NCI-H2107 treated with DMSO at 0.1 percent for 48 hours (cell line): ENCODE measurements at regions not wholly inside any gene's neighbourhood (a gene's known extent, or its start where the extent isn't known, plus 50 kb on each side); places are given as distances from the start of the nearest gene placed in this dataset.
"Not testable (repeated sequence)": the region's sequence is repeated elsewhere in the genome, so short reads cannot be mapped to it uniquely, and the experiment has no call there.

Source experiments
- DNase-seq: peaks from one replicate; lab custom pipeline; 2025; ENCODE audit not compliant: unreplicated experiment; lab: John Stamatoyannopoulos, UW

GRCh38 chr10:64773357-64773756 lies 1252.2 kb downstream of the REEP3 start:
- DNase-seq = no peak

DNA sequence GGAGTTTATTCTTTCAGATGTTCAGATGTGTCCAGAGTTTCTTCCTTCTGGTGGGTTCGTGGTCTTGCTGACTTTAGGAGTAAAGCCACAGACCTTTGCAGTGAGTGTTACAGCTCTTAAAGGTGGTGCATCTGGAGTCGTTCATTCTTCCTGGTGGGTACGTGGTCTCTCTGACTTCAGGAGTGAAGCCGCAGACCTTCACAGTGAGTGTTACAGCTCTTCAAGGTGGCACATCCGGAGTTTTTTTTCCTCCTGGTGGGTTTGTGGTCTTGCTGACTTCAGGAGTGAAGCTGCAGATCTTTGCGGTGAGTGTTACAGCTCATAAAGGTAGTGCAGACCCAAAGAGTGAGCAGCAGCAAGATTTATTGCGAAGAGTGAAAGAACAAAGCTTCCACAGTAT lies 1263.2 kb downstream of the REEP3 start:
- not testable (repeated sequence) for DNase-seq

DNA sequence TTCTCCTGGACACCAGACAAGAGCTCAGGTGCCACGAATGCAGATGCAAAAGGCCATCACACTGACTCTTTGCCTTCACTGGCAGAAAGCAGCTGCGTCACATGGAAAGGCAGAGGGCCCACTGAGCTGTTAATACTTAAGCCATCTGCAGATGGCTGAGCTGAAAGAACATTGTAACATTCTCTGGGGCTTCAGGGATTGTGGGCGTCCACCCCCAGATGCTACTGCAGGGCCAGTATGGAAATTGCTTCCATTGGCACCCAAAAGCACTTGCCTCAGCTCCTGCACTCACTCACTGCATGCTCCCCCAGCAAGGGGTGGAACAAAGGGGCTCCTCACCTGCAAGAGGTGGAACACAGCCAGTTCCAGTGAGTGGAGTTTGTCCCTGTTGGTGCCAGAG lies 1264.6 kb downstream of the REEP3 start:
- DNase-seq = no peak

- DNase-seq = no peak
These were observed 1265.8 kb downstream of the REEP3 start for GRCh38 chr10:64786989-64787388.

- no peak for DNase-seq
These were observed 1274.6 kb downstream of the REEP3 start for GRCh38 chr10:64795847-64796246.

- no peak for DNase-seq
These were observed 1277.1 kb downstream of the REEP3 start for GRCh38 chr10:64798297-64798696.

- not testable (repeated sequence) for DNase-seq
These were observed 1287.0 kb downstream of the REEP3 start for GRCh38 chr10:64808233-64808632.

DNA sequence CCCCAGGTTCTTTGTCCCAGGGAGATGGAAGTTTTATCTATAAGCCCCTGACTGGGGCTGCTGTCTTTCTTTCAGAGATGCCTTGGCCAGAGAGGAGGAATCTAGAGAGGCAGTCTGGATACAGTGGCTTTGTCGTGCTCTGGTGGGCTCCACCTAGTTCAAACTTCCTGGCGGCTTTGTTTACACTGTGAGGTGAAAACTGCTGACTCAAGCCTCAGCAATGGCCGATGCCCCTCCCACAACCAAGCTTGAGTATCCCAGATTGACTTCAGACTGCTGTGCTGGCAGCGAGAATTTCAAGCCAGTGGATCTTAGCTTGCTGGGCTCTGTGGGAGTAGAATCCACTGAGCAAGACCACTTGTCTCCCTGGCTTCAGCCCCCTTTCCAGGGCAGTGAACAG lies 1288.8 kb downstream of the REEP3 start:
- DNase-seq = not testable (repeated sequence)

GRCh38 chr10:64813391-64813790 lies 1292.2 kb downstream of the REEP3 start:
- no peak for DNase-seq

GRCh38 chr10:64814201-64814600 lies 1293.0 kb downstream of the REEP3 start:
- DNase-seq = no peak

- no peak for DNase-seq
These were observed 1308.7 kb downstream of the REEP3 start for GRCh38 chr10:64829888-64830412.

GRCh38 chr10:64830869-64831268 lies 1309.7 kb downstream of the REEP3 start:
- no peak for DNase-seq

DNA sequence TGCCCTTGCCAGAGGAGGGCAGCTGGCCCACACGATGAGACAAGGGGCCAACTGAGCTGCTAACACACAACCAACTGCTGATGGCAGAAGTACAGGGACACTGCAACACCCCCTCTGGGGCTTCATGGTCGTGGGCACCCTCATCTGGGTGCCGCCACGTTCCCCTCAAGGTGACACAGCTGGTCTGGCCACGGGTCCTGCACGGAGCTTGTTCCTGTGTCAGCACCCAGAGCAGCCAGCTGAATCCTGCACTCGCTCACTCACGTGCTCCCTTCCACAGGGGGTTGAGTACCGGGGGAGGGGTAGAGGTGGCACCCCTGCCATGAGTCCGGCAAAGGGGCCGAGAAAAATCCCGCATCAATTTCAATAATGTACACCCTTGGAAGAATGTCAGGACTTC lies 1319.1 kb downstream of the REEP3 start:
- DNase-seq = no peak

GRCh38 chr10:64846700-64847099 lies 1325.5 kb downstream of the REEP3 start:
- no peak for DNase-seq

GRCh38 chr10:64855941-64856340 lies 1334.7 kb downstream of the REEP3 start:
- DNase-seq = no peak

GRCh38 chr10:64859911-64860310 lies 1338.7 kb downstream of the REEP3 start:
- no peak for DNase-seq

DNA sequence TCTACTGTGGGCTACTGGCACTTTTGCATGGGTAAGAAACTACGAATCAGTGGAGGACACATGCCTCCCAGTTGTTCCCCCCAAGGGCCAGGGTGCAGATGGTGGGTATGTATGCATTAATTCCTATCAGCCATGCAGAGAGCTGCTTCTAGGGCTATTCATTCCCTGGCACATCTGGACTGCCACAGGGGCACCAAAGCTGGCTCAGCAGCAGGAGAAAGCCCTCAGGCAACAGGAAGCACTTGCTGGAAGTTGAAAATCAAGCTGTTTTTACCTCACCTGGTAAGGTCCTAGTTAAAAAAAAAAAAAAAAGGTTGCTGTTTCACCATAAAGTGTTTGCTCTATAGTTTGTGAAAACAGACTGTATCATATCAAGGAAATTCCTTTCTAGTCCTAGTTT lies 1342.6 kb downstream of the REEP3 start:
- no peak for DNase-seq

GRCh38 chr10:64867501-64867962 lies 1346.3 kb downstream of the REEP3 start:
- DNase-seq = no peak

DNA sequence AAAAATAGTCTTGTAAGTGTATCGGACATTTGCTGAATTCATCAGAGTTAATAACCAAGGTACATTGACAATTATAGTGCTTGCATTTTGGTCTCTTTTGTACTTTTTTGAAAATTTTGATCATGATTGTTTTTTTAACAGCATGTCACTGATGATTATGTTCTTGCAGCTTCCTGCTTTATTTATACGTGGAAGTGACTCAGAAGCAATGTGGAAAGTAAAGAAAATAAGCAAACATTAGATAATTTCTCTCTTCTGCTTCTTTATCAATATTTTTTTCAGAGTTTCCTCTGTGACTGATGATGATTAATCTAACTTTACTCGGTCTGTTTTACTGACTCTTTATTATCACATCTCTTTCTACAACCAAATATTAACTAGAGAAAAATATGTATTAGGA lies 1351.9 kb downstream of the REEP3 start:
- DNase-seq = no peak

DNA sequence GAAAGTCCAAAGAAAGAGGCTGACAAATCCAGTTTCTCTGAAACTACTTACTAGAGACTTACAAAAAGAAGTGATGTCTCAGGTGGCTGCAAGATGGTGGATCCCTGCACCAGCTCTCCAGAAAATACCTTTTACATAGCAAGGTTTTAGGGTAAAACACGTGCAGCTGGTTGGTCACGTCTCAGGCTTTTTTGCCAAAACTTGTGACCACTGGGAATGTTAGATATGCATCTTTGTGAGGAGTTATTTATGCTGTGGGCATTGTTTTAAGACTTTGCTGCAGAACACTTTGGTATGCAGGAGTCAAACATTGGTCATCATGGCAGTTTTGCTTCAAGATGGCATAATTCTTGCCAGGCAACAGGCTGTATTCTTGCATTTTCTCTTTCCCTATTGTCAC lies 1352.8 kb downstream of the REEP3 start:
- no peak for DNase-seq

GRCh38 chr10:64880546-64880945 lies 1359.3 kb downstream of the REEP3 start:
- no peak for DNase-seq

GRCh38 chr10:64881257-64881656 lies 1360.1 kb downstream of the REEP3 start:
- no peak for DNase-seq

GRCh38 chr10:64896582-64896981 lies 1375.4 kb downstream of the REEP3 start:
- DNase-seq = no peak

DNA sequence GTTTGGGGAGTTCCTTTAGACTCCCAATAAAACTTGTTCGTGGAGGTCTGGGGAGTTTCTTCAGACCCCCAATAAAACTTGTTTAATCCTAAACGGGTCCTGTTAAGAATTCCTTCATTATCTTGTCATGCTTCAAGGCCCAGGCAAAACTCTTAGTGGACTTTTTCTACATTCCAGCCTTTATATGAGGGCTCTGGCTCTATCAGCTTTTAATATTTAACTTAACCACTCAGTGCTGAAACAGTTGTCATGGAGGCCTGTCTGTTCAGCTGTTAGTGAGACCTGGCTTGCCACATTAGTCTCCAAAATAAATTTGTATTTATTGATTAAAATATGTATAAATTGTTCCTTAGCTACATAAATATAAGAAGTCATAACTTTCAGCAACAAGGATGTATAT lies 1385.1 kb downstream of the REEP3 start:
- DNase-seq = not testable (repeated sequence)
